ENCODE measurements at regions not wholly inside any gene's neighbourhood (a gene's known extent, or its start where the extent isn't known, plus 50 kb on each side); places are given as distances from the start of the nearest gene placed in this dataset.

DNA sequence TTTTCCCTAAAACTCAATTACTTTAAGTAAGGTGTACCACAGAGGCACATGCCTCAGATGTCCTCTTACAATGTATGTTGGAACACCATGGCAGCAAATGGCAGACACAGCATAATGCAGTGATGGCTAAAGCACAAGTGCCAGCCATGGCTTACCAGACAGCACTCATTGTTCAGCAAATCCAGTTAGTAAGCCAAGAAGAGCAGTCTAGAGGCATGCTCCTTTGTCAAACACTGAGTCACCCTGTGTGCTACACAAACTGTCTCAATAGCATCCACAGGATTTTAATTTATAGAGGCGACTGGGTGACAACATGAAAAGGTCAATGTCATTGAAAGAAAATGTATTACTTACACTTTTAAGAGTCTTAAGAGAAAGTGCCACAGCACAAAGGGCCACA lies 140.6 kb downstream of the KCNA4 start:
- no peak for TF ChIP-seq YY1 (IDR thresholded peaks at IDR 0.05; ENCODE audit: insufficient read depth, insufficient read length)
- TF ChIP-seq ZNF274 (IDR thresholded peaks at IDR 0.05; ENCODE audit: low read depth, low read length) = no peak

All from NT2/D1 (cell line).